Stimulated activated naive CD8-positive, alpha-beta T cell treated with anti-CD3 and anti-CD28 coated beads, Interleukin-15, Interleukin-2, amounts not matched to agents 100 U/mL and 50 U/mL, for 24 hours (primary cell): ENCODE measurements at regions not wholly inside any gene's neighbourhood (a gene's known extent, or its start where the extent isn't known, plus 50 kb on each side); places are given as distances from the start of the nearest gene placed in this dataset.
"Not testable (repeated sequence)": the region's sequence is repeated elsewhere in the genome, so short reads cannot be mapped to it uniquely, and the experiment has no call there.

Experiments
- ATAC-seq: fragments of 150-1000 bp; cut with Tn5 transposase; one replicate; pipeline ENCODE4 v1.10.0; 2021
- DNase-seq: peaks from one replicate; pipeline ENCODE4 v3.0.0; 2021

DNA sequence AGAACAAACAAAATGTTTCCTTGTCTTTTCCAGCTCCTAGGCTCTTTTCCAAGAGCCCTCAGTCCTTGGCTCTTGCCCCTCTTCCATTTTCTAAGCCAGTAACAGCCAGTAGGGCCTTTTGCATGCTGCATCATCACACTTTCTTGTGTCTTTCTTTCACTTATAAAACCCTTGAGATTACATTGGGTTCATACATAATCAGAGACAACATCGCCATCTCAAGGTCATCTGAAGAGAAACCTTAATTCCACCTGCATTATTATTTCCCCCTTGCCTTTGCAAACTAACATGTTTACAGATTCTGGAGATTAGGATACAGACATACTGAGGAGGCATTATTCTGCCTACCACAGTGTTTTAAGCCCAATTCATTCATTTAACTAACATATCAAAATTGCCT is 697.3 kb downstream of the TRIB2 start:
- ATAC-seq (no peak), DNase-seq (no peak)

DNA sequence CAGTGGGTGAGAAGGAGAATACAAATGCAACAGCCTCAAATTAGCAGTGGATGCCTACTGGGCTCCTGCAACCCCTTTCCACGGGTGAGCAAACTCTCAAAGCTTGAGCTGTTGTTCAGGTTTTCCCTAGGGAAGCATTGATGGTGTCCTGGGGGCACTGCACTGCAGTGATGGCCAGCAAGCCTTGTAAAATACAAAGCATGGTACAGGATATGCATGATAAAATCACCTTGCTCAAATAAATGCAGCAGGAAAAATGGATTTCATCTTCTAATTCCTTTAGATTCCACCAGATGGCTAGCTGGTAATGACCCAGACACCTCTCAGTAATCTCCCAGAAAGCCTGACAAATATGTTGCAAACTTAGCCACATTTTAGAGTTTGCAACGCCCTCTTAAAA is 698.2 kb downstream of the TRIB2 start:
- no peak for ATAC-seq
- DNase-seq: no peak

DNA sequence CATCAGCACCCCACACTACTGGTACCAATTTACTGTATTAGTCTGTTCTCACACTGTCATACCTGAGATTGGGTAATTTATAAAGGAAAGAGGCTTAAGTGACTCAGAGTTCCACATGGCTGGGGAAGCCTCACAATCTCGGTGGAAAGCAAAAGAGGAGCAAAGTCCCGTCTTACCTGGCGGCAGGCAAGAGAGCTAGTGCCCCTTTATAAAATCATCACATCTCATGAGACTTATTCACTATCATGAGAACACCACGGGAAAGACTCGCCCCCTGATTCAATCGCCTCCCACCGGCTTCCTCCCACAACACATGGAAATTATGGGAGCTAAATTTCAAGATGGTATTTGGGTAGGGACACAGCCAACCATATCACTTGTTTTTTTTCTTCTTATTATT is 717.2 kb downstream of the TRIB2 start:
- ATAC-seq: no peak
- DNase-seq: no peak

DNA sequence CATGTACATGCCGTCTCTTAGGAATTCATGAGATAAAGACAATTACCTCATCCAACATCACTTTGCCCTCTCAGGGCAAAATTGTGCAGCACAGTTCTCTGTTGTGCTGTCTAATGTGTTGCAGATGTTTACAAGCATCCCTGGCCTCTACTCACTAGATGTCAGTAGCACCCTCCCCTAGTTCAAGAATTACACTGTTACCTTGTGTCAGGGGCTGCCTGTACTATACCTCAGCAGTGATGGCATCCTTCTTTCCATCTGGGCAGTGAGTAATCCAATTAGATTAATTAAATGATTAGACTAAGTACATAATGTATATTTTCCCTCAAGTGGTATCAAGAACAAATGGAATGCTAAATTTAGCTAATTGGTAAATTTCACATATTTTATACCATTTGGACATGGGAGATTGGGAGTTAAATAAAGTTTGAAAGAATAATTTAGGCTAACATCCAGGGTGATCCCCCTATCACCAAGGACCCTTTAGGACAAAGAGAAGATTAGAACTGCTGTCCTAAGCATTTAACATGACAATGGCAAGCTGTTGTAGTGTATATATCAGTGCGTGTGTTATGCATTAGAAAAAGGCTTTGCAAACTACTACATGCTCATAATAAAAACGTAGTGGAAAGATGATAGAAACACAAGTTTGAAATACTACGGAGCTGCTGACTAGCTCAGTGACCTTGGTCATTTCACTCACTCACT is 727.0 kb downstream of the TRIB2 start:
- not testable (repeated sequence) for DNase-seq, ATAC-seq

DNA sequence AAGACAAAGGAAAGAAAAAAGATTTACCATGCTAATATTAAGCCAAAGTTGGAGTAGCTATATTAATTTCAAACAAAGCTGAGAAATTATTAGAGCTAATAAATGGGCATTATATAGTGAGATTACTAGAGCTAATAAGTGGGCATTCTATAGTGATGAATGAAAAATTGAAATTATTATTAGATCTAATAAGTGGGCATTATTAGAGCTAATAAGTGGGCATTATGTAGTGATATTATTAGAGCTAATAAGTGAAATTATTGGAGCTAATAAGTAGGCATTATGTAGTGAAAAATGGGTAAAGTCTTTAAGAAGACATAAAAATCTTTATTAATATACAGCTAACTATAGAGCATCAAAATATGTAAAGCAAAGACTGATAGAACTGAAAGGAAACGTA is 745.7 kb downstream of the TRIB2 start:
- no peak for ATAC-seq
- DNase-seq: no peak

DNA sequence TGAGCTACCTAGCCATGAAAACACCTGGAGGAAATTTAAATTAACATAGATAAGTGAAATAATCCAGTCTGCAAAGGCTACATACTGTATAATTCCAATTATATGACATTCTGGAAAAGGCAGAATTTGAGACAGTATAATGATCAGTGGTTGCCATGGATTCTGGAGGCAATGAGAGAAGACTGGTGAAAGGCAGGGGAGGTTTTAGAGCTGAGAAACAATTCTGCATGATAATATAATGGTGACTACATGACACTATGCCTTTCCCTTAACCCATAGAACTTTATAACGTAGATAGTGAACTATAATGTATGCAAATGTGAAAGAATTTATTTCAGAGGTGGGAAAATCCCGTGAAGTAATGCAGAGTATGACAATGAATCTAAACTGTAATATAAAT is 749.3 kb downstream of the TRIB2 start:
- DNase-seq: no peak
- ATAC-seq: no peak

DNA sequence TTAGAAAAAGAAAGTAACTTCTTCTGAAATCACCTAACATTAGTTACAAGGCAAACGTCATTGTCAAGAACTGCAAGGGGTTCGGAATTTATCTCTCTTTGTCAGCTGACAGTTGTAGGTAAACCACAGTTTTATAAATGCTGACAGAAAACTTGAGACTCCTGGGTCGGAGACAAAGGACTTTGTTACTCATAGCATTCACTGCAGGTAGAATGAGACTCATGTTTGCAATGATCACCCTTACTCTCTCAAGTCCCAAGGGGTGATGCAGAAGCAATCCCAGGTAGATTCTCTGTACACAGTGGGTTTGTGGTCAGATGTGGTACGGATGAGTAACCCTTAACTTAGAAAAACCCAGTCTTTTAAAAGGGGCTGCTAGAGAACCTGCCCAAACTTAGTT is 757.8 kb downstream of the TRIB2 start:
- DNase-seq: no peak

DNA sequence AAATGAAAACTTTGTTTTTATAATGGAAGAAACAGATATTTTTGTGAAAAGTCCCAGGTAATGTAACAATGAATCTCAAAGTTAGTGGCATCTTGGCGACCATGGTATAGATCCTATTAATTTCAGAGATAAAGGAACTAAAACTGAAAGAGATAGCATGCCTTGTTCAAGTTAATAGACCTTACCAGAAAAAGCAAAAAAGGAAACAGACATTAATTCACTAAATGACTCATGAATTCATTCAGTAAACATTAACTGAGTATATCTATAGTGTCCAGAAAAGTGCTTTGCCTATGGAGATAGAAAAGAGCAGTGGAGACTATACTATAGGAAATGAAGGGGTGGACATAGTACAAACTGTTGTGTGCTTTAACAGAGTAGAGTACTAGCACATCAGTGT is 763.3 kb downstream of the TRIB2 start:
- ATAC-seq: no peak

More for the DNA sequence above, 757.8 kb downstream of the TRIB2 start:
- ATAC-seq: no peak

DNA sequence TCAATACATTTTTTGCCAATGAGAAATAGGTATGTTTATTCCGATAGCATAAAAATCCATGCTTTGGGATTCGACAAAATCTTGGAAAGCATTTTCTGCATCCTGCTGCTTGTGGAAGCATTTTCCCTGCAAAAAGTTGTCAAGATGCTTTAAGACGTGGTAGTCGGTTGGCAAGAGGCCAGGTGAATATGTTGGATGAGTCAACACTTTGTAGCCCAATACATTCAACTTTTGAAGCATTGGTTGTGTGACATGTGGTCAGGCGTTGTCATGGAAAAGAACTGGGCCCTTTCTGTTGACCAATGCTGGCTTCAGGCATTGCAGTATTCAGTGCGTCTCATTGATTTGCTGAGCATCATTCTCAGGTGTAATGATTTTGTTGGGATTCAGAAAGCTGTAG is 764.5 kb downstream of the TRIB2 start:
- ATAC-seq (no peak), DNase-seq (no peak)

More for the DNA sequence above, 763.3 kb downstream of the TRIB2 start:
- no peak for DNase-seq

DNA sequence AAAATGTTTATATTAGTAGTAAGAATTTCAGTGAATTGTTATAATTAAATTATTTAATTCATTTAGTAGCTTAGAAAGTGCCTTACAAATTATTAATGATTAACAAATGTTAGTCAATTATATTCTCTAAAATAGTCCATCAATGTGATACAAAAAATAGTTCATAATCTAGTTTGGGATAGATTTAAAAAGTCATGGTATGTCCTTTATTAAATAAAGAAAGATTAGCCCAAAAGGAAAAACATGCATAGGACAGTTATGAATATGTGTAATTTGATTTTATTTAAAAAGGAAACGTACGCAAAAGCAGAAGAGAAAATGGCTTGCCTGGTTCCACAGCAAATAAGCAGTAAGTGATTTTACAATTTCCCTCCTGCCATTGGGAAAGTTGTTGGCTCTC is 768.5 kb downstream of the TRIB2 start:
- DNase-seq: no peak
- ATAC-seq: no peak

DNA sequence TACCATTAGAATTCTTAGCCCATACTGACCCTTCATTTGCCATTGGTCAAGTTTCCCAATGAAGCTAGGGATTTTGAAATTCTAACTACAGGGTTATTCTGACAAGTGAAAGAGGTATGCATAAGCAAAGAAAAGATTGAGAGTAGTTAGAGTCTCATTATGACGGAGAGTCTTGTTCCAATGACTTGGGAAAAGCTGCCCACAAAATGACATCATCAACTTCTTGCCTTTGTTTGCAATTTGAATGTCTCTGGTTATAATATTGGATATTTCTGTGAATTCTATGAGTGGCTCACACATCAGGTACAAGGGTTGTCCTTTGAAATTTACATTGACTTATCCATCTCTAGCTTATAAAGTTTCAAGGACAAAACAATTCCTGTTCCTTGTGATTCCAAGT is 772.2 kb downstream of the TRIB2 start:
- DNase-seq (no peak), ATAC-seq (no peak)

DNA sequence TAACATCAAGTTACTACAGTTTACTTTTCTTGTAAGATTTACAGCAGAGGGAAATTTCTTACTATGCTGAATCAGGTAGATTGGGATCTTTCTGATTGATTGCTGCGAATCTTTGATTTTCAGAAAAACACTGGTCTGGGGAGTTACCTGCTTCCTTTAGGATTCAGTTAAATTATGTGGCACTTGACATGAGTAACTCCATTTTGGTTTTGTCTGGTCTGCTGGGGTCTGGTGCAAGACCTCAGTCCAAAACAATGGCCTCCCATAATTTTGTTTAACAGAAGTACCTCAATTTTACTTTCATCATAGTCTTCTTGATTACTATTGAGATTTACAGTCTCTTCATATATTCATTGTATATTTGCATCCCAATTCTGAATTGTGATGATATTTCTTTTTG is 775.5 kb downstream of the TRIB2 start:
- ATAC-seq (no peak), DNase-seq (no peak)

DNA sequence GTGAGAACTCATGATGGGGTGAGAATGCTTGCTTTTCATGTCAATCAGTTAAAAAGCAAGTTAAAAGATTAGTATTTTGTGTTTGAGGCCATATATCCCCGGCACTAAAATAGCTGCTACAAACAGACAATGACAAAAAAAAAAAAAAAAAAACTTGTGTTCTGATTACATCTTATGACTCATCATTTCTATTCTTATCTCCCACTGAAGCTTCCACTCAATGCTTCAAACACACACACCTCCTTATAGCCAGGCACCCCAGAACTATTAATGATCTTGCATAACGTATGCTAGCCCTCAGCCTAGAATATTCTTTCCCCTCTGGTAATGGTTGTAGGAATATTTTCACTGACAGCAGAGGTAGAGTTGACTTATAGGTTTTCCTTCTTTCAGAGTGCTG is 778.3 kb downstream of the TRIB2 start:
- DNase-seq (no peak), ATAC-seq (no peak)

DNA sequence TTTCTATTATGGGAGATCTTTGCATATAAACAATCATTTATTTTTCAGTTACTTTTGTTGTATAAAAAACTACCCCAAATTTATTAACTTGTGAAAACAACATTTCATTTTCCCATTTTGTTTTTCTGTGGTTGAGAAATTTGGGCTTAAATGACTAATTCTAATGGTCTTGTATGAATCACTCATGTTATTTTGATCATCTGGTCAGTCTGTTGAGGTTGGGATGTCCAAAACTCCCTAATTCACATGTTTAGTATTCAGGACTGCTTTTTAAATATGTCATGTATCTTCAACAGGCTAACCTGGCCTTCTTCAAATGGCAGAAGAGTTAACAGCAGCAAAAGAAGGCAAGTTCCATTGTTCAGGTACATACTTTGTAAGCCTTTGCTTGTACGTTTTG is 788.1 kb downstream of the TRIB2 start:
- no peak for ATAC-seq
- no peak for DNase-seq

DNA sequence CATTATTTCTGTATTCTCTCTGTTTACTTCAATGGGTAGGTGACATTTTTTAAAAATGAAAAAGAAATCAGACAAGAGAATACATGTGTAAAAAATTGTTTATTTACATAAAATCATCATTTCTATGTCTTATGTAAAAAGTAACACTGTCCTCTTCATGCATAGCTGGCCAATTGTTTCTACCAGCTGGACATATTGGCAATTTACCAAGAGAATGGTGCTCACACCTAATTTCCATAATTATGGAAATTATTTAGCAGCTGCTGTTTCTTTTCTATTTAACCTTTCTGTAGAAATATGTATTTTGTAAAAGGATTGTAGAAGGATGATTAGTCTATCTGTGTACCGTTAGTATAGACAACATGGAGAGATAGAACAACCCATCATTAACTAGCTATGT is 791.9 kb downstream of the TRIB2 start:
- DNase-seq: no peak
- no peak for ATAC-seq

DNA sequence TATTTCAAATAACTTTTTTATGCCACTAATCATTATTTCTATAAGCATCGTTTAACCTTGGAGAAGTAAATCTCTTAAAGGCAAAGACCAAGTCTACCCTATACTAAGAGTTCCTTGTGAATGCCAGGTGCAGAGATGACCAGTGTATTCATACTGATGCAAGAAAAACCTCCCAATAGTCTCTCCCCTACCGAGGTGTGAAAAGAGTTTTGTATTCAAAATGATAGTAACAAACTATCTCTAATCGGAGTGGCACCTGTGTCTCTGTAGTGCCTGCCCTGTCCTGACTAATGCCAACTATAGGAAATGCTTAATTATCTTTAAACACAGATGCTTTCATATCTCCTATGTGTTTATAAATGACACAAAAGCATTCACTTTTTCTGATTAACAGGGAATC is 798.5 kb downstream of the TRIB2 start:
- no peak for ATAC-seq
- no peak for DNase-seq

DNA sequence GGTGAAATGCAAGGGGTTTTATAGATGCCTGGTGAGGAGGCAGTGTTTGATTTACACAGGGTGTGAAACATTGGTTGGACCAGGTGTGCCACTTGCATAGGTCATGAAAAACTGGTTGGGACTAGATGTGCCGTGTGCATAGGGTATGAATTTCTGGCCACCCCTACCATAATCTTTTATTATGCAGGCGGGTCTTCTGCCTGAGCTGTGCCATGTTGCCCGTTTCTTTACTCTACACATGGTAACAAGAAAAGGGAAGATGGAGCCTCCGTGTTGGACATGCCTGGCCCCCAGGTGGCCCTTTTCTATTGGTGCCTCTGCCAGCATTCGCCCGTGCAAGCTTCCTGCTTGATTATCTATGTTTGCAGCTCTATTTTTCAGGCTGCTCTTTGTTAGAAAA is 805.4 kb downstream of the TRIB2 start:
- ATAC-seq (no peak), DNase-seq (no peak)

DNA sequence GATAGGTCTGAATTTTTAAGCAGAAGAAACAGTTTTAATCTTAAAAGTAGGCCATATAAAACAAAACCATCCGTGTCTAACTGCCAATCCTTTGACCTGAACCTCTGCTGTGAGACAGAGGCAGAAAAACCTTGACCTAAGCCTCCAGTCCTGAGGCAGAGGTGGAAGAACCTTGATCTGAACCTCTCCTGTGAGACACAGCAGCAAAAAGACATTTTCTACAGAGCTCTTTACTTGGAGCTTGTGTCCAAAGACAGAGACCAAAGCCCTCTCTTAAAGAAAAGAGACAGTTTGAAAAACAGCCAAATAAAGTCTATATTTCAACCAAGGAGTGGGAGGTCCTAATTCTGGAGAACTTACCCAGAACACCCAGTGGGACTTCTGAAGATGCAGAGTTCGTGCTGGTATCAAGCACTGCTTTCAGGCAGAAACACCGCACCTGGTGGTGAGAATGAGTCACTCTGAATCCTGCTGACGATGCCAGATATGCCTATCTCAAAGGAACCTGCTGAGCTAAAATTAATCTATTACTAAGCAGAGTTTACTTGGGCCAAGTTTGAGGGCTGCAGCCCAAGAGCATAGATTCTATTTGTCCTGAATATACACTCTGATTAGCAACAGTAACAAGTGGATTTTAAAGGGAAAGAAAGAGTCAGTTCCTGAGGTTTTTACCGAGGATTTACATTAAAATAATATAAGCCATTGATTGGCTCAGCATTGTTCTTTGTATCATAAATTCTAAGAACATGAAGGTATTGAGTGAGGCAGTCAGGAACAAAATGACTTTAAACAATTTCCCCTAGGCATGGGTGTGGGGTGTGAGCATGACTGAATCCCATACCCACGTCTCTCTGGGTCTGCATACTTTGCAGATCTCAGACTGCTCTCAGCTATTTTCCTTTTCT is 806.4 kb downstream of the TRIB2 start:
- ATAC-seq (no peak), DNase-seq (no peak)

DNA sequence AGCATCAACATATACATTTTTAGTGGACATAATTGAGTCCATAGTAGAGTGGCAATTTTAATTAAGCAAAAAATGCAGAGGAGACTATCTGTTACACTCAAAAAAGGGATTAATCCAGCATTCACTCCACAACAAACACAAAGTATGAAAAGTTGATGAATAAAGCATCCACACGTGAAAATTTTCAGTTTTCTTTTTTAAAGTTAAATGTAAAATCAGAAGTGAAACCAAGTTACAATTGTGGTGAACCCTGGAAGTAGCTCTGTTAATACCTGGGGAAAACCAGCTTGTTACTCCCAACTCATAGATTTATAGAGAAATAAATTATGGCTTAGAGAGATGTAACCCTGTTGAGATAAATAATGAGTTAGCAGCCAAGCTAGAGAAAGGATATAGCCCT is 807.8 kb downstream of the TRIB2 start:
- no peak for ATAC-seq
- no peak for DNase-seq

DNA sequence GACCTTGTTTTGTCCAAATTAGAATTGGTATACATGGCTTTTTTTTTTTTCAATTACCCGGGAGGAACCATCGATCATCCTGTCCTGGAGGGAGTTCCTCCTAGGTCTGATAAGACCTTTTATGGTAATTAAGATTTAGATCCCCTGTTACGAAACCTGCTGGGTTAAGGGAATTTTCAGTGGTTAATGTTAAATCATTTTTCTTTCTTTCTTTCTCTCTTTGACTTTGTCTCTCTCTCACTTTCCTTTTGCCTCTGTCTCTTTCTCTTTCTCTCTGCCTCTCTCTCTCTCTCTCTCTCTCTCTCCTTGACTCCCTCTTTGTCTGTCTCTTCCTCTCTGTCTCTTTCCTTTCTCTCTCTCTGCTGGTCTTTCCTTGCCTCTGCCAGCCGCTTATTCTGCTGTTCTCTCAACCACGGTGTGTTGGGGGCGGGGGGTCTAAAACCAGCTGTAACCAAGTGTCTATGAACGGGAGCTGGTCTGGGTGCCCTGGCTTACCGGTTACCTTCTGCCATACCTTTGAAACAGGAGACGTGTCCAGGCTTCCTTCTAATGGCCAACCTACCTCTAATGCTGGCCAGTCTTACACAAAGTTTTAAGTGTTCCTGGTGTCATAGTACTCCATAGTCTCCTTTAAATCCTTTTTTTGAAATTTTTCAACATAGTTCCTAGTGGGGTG is 815.1 kb downstream of the TRIB2 start:
- not testable (repeated sequence) for DNase-seq, ATAC-seq

DNA sequence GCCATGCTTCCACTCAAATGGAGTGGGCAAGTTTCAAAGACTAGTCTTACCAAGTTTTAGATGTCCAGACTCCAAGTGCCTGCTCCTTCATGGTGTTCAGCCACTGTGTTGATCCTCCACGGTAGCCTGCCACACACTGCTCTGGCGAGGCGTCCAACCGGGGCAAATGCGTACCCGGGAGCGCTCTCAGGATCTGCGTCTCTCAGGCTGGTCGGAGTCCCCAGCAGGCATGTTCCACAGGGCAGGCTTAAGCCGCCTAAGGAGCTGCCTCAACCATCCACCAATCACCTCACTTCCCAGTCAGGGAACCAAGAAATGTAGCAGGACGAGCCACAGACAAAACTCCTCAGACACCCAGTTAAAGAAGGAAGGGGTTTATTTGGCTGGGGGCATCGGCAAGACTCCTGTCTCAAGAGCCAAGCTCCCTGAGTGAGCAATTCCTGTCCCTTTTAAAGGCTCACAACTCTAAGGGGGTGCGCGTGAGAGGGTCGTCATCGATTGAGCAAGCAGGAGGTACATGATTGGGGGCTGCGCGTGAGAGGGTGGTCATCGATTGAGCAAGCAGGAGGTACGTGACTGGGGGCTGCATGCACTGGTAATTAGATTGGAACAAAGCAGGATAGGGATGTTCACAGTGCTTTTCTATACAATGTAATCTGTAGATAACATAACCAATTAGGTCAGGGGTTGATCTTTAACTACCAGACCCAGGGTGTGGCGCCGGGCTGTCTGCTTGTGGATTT is 816.2 kb downstream of the TRIB2 start:
- DNase-seq, ATAC-seq: not testable (repeated sequence)

DNA sequence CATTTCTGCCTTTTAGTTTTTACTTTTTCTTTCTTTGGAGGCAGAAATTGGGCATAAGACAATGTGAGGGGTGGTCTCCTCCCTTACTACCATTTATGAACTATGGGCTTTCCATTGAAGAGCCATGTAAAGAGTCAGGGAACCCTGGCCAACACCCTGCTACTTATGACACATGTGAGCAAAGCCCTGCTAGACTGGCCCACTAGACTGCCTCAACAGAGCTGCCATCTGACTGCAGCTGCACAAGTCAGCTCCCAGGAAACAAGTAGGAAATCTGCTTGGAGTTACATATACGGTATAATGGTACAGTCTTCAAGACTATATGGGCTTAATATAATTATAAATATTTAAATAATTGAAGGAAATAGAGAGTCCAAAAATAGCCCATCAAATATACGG is 816.8 kb downstream of the TRIB2 start:
- no peak for DNase-seq
- ATAC-seq: no peak
